ENCODE measurements at regions not wholly inside any gene's neighbourhood (a gene's known extent, or its start where the extent isn't known, plus 50 kb on each side); places are given as distances from the start of the nearest gene placed in this dataset.

GRCh38 chr2:52139241-52139640 lies 1107.3 kb upstream of the NRXN1 start:
- DNase-seq (ENCODE audit: low spot score) = no peak

- no peak for DNase-seq (ENCODE audit: low spot score)
These were observed 1103.3 kb upstream of the NRXN1 start for GRCh38 chr2:52135235-52135634.

GRCh38 chr2:52128081-52128480 lies 1096.1 kb upstream of the NRXN1 start:
- DNase-seq (ENCODE audit: low spot score) = no peak

DNA sequence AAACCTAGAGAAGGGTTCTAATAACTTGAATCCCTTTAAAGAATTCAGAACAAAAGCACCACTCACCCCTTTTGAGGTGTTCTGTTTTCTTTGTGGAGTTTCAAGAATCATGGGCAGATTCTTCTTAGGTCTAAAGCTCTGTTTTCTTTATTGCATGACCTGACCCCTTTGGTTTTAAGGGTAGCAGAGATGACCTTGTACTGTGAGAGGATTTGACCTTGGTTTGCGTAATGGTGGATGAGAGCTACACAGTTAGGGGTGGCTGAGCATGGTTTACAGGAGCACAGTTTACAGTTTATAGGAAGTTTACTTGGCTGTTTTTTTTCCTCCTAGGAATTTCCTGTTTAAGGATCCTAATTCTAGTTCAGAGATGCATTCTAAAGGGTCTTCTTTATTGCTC lies 1095.6 kb upstream of the NRXN1 start:
- no peak for DNase-seq (ENCODE audit: low spot score)

GRCh38 chr2:52117299-52117698 lies 1085.4 kb upstream of the NRXN1 start:
- no peak for DNase-seq (ENCODE audit: low spot score)

DNA sequence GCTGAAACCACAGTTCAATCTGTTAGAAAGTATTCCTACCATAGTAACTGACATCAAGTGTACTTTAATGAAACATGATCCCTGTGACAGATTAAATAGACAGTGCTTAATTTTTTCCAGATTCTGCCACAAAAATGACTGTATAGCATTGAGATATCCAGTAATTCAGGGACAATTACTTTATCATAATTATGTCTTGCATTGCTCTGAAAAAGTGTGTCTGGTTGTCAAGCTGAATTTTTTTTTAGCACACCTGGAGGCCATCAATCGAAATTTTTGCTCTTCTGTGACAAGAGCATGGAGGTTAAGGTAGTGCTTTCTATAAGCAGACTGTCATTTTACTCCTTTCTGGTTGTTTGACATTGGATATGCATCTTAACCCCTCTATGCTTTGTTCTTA lies 1083.8 kb upstream of the NRXN1 start:
- no peak for DNase-seq (ENCODE audit: low spot score)

DNA sequence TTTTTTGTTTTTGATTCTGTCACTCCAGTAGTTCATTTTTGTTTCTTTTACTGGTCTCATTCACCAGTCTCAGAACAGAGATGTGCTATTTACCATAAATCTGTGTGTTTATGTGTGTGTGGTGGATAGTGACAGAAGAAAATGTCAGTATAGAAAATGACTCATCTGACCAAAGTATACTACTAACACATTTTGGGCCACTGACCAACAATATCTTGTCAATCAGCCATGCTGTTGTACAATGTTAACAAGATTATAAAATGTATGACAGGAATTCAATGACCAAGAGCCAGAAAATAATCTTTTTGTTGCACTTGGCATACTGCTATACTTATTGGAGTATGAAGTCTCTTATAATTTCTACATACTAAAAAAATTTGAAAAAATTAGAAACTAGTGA lies 1081.4 kb upstream of the NRXN1 start:
- no peak for DNase-seq (ENCODE audit: low spot score)

DNA sequence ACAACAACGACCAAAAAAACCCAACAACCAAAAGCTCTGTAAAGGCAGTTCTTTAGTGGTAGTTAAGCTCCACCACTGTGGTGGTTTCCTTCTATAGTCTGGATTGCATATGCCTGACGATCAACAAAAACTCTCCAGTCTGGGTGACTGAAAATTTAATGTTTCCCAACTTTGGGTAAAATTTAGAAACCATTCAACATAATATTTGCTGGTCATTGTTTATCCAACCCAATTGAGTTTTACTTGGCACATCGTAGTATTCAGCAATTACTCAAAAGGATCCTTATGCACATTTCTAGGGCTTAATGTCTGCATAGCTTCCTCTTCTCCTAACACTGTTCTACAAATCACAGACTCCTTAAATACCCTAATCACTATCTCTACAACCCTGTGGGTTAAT lies 1080.2 kb upstream of the NRXN1 start:
- no peak for DNase-seq (ENCODE audit: low spot score)

GRCh38 chr2:52107124-52107523 lies 1075.2 kb upstream of the NRXN1 start:
- DNase-seq (ENCODE audit: low spot score) = no peak

DNA sequence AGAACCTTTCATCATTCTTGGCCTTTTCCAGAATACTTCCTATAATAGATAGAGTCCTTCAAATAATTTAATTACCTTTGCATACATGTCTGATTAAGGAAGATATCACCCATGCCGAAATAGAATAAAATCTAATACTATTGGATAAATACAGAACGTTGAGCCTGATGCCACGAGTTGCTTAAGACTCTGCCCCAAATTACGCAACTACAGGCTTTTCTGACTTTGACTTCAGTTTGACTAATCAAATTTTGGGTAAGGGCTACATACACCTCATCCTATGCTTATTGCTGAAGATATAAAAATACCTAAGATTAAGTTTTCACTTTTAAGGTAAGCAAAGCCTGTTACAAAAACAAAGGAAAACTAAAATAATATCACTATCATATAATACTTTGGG lies 1065.1 kb upstream of the NRXN1 start:
- DNase-seq (ENCODE audit: low spot score) = no peak

GRCh38 chr2:52084759-52085158 lies 1052.8 kb upstream of the NRXN1 start:
- DNase-seq (ENCODE audit: low spot score) = no peak

DNA sequence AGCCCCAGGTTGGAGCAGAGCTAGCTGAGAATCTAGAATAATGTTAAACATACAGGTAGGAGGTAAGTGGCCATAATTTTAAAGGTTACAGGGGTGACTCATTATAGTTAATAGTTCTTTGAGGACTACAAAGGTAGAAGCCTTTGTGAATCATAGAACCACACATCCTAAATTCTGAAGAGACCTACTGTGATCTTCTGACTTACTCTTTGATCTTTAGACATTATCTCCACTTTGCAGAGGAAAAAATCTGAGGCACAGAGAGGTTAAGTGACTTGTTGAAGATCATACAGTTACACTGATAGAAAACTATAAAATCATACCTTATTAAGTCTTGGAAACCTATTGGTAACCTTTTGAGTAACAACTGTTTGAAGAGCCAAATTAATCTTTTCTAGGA lies 1051.3 kb upstream of the NRXN1 start:
- DNase-seq (ENCODE audit: low spot score) = no peak

- no peak for DNase-seq (ENCODE audit: low spot score)
These were observed 1050.7 kb upstream of the NRXN1 start for GRCh38 chr2:52082646-52083045.

- no peak for DNase-seq (ENCODE audit: low spot score)
These were observed 1047.7 kb upstream of the NRXN1 start for GRCh38 chr2:52079602-52080001.

DNA sequence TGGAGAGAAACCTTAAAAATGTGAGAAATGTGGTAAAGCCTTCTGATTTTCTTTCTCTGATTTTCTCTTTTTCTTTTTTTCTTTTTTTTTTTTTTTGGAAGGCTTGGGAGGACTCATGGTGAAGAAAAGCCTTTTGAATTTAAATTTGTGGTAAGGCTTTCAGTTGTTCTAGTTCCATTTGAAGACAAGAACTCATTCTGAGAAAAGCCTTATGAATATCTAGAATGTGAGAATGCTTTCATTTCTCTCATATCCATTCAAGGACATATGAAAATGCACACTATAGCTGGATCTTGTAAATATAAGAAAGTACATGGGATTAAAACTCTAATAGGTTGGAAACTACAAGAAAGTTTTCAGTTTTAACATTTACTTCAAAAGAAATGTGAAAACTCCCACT lies 1045.2 kb upstream of the NRXN1 start:
- DNase-seq (ENCODE audit: low spot score) = no peak

GRCh38 chr2:52074130-52074719 lies 1042.3 kb upstream of the NRXN1 start:
- no peak for DNase-seq (ENCODE audit: low spot score)

DNA sequence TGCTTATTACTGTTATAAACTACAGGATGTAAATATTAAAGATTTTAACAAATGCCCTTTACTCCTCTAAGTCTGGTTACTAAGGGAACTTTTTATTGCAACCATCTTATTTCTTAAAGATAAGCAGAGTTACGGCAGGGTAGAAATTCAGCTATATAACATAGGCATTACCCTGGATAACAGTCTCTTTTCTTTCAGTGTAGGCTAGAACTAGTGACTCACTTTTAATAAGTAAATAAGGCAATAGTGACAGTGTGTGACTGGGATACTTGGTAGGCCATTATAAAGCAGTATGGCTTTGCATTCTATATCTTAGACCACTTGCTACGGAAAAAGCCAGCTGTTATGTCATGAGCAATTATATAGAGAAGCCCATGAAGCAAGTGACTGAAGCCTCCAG lies 1041.0 kb upstream of the NRXN1 start:
- DNase-seq (ENCODE audit: low spot score) = no peak

- no peak for DNase-seq (ENCODE audit: low spot score)
These were observed 1038.7 kb upstream of the NRXN1 start for GRCh38 chr2:52070665-52071064.

GRCh38 chr2:52064234-52064633 lies 1032.3 kb upstream of the NRXN1 start:
- DNase-seq (ENCODE audit: low spot score) = no peak

GRCh38 chr2:52054824-52055223 lies 1022.9 kb upstream of the NRXN1 start:
- no peak for DNase-seq (ENCODE audit: low spot score)

DNA sequence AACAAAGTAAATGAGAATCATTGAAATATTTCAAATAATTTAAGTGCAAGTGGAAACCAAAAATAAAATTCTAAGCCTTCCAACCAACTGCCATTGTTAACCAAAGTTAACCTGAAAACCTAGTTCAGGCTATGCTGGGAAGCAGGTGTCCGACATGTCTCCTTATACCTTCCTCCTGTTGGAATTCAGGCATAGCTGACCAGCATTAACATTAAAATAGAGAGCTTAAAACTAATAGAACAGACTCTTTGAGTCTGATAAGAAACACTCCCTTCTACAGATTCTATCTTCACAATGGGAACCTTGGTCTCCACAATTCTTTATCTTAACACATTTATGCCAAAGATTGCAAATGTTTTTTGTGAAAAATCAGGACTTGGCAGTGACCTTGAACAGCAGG lies 1004.9 kb upstream of the NRXN1 start:
- DNase-seq (ENCODE audit: low spot score) = no peak

DNA sequence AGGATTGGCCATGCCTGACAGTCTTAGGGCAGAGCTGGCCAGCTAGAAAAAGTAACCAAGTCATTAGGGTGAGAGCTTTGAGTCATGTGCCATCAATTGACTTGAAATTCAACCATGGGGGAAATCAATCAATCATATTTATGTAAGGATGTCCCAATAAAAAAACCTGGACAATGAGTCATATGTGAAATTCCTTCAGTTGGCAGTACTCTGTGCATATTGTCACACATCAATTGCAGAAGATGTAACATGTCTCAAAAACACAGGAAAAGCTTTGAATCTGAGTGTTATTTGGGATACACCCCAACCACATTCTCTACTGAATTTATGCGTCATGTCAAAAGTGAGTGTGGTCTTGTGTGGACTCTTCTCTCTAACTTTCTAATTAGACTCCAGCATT lies 1004.1 kb upstream of the NRXN1 start:
- DNase-seq (ENCODE audit: low spot score) = no peak

- no peak for DNase-seq (ENCODE audit: low spot score)
These were observed 1003.5 kb upstream of the NRXN1 start for GRCh38 chr2:52035391-52035790.

DNA sequence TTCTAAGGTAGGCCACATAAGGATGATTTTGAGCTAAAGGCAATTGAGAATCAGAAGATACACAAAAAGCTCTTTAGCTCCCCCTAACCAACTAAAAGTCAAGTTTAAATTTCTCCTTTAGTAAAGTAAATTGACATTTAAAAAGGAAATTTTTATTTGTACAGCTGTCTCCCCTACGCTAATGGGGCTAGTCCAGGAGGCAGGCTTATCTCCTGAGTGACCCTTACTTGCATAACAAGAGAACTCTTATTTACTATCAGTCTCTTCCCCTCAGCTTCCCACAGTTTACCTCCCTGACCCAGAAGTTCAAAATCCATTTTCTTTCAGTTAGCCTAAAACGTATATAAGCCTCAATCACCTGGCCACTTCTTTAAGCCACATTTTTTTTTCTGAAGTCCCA lies 1002.8 kb upstream of the NRXN1 start:
- DNase-seq (ENCODE audit: low spot score) = no peak

- no peak for DNase-seq (ENCODE audit: low spot score)
These were observed 990.1 kb upstream of the NRXN1 start for GRCh38 chr2:52022006-52022405.

All from pons (tissue), 1 donor.